GM12874 (cell line): ENCODE measurements at regions not wholly inside any gene's neighbourhood (a gene's known extent, or its start where the extent isn't known, plus 50 kb on each side); places are given as distances from the start of the nearest gene placed in this dataset.

Source experiments
- TF ChIP-seq, protein P1 (sequence below): IDR thresholded peaks from 2 replicates; pipeline ENCODE4 v1.5.1; 2011; ENCODE audit warnings: low read depth, mild to moderate bottlenecking, control low read depth, low read length, moderate library complexity; ENCODE audit not compliant: insufficient read depth

DNA sequence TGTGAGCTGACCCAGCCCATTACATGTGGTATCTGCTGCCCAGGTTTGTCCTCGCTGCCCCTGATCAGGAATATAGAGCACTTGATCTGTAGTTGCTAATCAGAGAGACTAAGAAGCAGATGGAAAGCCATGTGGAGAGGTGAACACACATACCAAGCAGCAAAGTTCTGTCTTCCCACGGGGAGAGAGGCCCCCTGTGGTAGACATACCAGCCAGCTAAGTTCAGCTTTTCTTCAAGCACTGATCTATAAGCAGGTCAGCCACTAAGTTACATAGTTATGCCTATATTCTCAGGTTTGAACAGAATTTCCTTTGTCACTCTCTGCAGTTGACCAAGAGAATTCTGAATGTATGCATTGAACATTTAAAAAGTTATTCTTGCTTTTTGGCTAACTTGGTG lies 76.4 kb downstream of the DDX3Y start:
- TF ChIP-seq, protein P1, sequence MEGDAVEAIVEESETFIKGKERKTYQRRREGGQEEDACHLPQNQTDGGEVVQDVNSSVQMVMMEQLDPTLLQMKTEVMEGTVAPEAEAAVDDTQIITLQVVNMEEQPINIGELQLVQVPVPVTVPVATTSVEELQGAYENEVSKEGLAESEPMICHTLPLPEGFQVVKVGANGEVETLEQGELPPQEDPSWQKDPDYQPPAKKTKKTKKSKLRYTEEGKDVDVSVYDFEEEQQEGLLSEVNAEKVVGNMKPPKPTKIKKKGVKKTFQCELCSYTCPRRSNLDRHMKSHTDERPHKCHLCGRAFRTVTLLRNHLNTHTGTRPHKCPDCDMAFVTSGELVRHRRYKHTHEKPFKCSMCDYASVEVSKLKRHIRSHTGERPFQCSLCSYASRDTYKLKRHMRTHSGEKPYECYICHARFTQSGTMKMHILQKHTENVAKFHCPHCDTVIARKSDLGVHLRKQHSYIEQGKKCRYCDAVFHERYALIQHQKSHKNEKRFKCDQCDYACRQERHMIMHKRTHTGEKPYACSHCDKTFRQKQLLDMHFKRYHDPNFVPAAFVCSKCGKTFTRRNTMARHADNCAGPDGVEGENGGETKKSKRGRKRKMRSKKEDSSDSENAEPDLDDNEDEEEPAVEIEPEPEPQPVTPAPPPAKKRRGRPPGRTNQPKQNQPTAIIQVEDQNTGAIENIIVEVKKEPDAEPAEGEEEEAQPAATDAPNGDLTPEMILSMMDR: no peak

DNA sequence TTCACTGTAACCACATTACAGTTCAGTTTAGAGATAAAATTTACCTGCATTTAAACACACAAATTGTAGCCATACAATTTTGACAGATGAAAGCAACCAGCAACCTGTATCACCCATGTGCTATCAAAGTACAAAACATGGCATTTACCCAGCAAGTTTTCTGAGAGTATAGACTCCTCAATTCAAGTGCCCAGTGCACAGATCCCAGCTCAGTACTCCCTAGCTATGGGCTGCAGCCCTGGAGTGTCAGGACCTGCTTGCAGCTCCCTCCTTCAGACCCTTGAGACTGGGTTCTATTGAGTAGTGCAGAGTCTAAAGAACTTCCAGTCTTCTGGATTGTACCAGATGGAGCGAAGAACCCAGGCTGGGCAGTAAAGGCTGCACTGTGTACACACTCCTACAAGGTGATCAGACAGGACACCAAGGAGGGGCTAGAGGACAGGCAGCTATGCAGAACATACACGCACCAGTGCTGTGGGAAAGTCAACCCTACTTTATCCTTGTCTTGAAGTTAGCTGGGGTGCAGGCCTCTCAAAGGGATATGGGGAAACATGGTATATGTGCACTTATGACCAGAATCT lies 77.7 kb downstream of the DDX3Y start:
- TF ChIP-seq, protein P1: no peak

DNA sequence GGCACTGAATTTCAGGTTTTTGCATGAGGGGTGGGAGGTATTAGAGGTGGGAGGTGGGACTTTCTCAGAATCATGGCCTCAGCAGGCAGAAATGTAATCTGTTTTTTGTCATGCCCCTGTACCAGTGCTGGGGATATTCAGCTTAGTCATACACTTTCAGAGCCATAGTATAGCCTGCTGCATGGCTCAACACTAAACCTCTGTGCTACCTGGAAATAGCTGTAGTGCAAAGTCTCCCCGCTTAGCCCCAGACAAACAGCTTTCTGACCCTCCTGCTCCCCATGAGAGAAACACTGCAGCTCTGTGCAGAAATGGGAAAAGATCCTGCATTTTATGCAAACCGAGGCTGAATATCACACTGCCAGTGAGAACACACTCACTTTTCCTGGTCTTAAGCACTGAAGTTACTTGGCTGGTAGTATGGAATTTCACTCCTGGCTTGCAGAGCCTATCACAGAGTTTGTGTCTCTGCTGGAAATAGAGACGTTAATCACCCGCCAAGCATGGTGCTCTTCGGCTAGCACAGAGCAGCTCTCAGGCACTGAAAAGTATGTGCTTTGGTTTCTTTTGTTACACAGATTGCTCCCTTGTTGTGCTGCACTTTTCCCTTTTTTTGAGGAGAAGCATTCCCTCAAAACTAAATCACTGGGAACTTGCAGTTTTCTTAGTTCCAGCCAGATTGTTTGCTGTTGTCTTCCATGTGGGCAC lies 80.1 kb downstream of the DDX3Y start:
- TF ChIP-seq, protein P1: no peak

DNA sequence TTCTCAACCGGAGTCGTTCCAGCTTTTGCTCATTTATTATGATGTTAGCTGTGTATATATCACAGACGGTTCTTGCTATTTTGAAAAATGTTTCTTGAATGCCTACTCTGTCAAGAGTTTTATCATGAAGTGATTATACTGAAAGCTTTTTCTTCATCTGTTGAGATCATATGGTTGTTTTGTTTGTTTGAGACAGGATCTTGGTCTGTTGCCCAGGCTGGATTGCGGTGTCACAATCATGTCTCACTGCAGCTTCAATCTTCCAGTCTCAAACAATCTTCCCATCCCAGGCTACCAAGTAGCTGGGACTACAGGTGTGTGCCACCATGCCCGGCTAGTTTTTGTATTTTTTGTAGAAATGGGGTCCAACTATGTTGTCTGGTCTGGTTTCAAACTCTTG lies 112.8 kb downstream of the DDX3Y start:
- TF ChIP-seq, protein P1: no peak

DNA sequence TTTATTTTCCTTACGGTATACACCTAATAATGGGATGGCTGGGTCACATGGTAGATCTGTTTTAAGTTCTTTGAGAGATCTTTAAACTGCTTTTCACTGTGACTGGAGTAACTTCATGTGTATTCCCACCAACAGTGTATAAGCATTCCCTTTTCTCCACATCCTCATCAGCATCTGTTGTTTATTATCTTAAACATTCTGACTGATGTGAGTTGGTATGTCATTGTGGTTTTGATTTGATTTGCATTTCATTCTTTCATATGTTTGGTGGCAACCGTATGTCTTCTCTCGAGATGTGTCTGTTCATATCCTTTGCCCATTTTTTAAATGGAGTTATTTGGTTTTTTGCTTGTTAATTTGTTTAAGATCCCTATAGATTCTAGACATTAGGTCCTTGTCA lies 114.8 kb downstream of the DDX3Y start:
- TF ChIP-seq, protein P1: no peak

DNA sequence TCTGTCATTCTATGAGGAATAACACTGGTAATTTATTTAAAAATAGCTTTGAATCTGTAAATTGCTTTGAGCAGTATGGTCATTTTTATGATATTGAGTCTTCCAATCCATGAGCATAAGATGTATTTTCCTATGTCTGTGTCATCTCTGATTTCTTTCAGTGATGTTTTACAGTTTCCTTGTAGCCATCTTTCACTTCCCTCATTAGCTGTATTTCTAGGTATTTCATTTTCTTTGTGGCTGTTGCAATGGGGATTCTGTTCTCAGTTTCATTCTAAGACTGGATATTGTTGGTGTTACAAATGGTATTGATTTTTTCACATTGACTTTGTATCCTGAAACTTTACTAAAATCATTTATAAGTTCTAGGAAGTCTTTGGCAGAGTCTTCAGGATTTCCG lies 116.2 kb downstream of the DDX3Y start:
- TF ChIP-seq, protein P1: no peak

DNA sequence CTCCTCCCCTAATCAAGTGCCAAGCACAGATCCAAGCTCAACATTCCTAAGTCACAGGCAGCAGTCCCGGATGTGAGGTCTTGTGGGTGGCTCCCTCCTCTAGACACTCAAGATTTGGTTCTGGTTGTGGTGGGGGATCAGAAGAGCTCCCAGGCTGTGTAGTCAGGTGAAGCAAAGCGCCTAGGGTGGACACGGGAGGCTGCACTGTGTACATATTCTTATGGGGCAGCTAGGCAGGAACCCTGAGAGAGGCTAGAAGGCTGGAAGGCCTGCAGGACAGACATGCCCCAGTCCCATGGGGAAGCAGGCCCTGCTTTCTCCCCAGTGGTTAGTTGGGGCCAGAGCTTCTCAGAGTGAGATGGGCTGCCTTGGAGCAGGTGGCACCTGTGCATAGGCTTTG lies 118.9 kb downstream of the DDX3Y start:
- TF ChIP-seq, protein P1: no peak
